HepG2 (cell line): ENCODE measurements at regions not wholly inside any gene's neighbourhood (a gene's known extent, or its start where the extent isn't known, plus 50 kb on each side); places are given as distances from the start of the nearest gene placed in this dataset.

Experiments
- ATAC-seq: fragments of 200-7000 bp; cut with Tn5 transposase; 3 replicates; pipeline ENCODE4 v1.9.1; 2020; ENCODE audit warnings: mild to moderate bottlenecking, moderate library complexity
- BruUV-seq: library from RNA; stranded (reverse); fragments of 400-500 nt; replicated peaks from 2 replicates; lab custom pipeline; 2021; lab: Mats Ljungman, UMichigan
- CTCF ChIA-PET: fragments of 300-600 bp; formaldehyde crosslinking; extraction: SDS; loops from one replicate; lab custom pipeline; 2021; ENCODE audit warnings: low total read pairs, inconsistent platforms, low intra/inter-chr PET ratio; lab: Yijun Ruan, JAX
- POLR2A ChIA-PET: fragments of 350-600 bp; sonication (Branson Sonifier 250); formaldehyde crosslinking; loops from one replicate; lab custom pipeline; 2020; ENCODE audit warnings: antibody characterized with exemption, inconsistent platforms; lab: Yijun Ruan, JAX
- DNase-seq: peaks from one replicate; pipeline ENCODE4 v3.0.0-alpha.2; 2015; ENCODE audit warnings: low spot score
- FAIRE-seq: peaks from 3 replicates; lab custom pipeline; 2011; peaks lifted over from hg19 to GRCh38; lab: Jason Lieb, UNC
- H2AFZ ChIP-seq: one replicate; pipeline ENCODE4 v1.6.1; 2011; ENCODE audit warnings: low read length, inconsistent platforms
- H3K27ac ChIP-seq: fragments of 300-600 bp; 3 replicates; pipeline ENCODE4 v1.8.0; 2011; ENCODE audit warnings: mixed run types, mild to moderate bottlenecking, mixed read lengths, low read length, inconsistent platforms; ENCODE audit not compliant: insufficient read depth; ENCODE audit errors: extremely low read length
- H3K27me3 ChIP-seq, 2 experiments: fragments of 200-600 bp in 1 of 2; 2 replicates in 1 of 2; 3 replicates in 1 of 2; pipeline versions ENCODE4 v1.6.0 to v1.8.0; 2011; ENCODE audit warnings: low read length in 2 of 2, mild to moderate bottlenecking in 2 of 2, moderate library complexity in 2 of 2, inconsistent platforms in 1 of 2; ENCODE audit not compliant: insufficient read depth in 2 of 2, control insufficient read depth in 1 of 2
- H3K36me3 ChIP-seq, 2 experiments: fragments of 200-600 bp in 1 of 2; replicated peaks in 1 of 2; 2 replicates in 1 of 2; 3 replicates in 1 of 2; pipeline versions ENCODE4 v1.5.1 to v1.8.0; 2011; ENCODE audit warnings: low read length in 2 of 2, inconsistent platforms in 1 of 2; ENCODE audit not compliant: insufficient read depth in 2 of 2, control insufficient read depth in 1 of 2
- H3K4me1 ChIP-seq: 2 replicates; pipeline ENCODE4 v1.5.1; 2012; ENCODE audit warnings: low read length, inconsistent platforms; ENCODE audit not compliant: insufficient read depth
- H3K4me2 ChIP-seq: 2 replicates; pipeline ENCODE4 v1.6.0; 2011; ENCODE audit warnings: low read depth, low read length, inconsistent platforms
- H3K4me3 ChIP-seq, 3 experiments: fragments of 200-600 bp in 1 of 3; sonication (generic), shearing (Covaris generic) in 1 of 3; replicated peaks in 1 of 3; 2 replicates each; pipeline ENCODE4 v1.5.1; 2011 to 2016; ENCODE audit warnings: low read length in 3 of 3, inconsistent platforms in 2 of 3, low read depth in 2 of 3, mild to moderate bottlenecking in 2 of 3, control low read depth in 1 of 3, mixed read lengths in 1 of 3; ENCODE audit not compliant: insufficient read depth in 1 of 3
- H3K79me2 ChIP-seq: one replicate; pipeline ENCODE4 v1.6.1; 2011; ENCODE audit warnings: low read length, inconsistent platforms; ENCODE audit not compliant: insufficient read depth
- H3K9ac ChIP-seq: 2 replicates; pipeline ENCODE4 v1.6.0; 2011; ENCODE audit warnings: mild to moderate bottlenecking, low read depth, low read length, inconsistent platforms; ENCODE audit not compliant: insufficient read depth
- H3K9me3 ChIP-seq: 2 replicates; pipeline ENCODE4 v1.5.1; 2012; ENCODE audit warnings: mild to moderate bottlenecking, low read length
- H4K20me1 ChIP-seq: 2 replicates; pipeline ENCODE4 v1.6.0; 2011; ENCODE audit warnings: inconsistent platforms, mild to moderate bottlenecking, low read length, moderate library complexity; ENCODE audit not compliant: insufficient read depth
- BATF2 ChIP-seq: sonication (generic); formaldehyde crosslinking; IDR thresholded peaks from 2 replicates; pipeline ENCODE4 v1.8.0; 2022; ENCODE audit warnings: mild to moderate bottlenecking, missing genetic modification reagents, moderate library complexity
- CAMTA2 ChIP-seq: sonication (generic); formaldehyde crosslinking; IDR thresholded peaks from 2 replicates; pipeline ENCODE4 v1.4.0; 2020; ENCODE audit warnings: mild to moderate bottlenecking, missing genetic modification reagents, borderline replicate concordance
- DBP ChIP-seq: sonication (generic); formaldehyde crosslinking; IDR thresholded peaks from 2 replicates; pipeline ENCODE4 v1.4.0; 2020; ENCODE audit warnings: missing genetic modification reagents; ENCODE audit errors: not compliant biosample characterization
- DDIT3 ChIP-seq: sonication (generic); formaldehyde crosslinking; IDR thresholded peaks from 2 replicates; pipeline ENCODE4 v1.4.0; 2020; ENCODE audit warnings: mild to moderate bottlenecking, missing genetic modification reagents
- EEA1 ChIP-seq: sonication (generic); formaldehyde crosslinking; IDR thresholded peaks from 2 replicates; pipeline ENCODE4 v1.5.1; 2020; ENCODE audit warnings: mild to moderate bottlenecking, missing genetic modification reagents, borderline replicate concordance
- FOXC1 ChIP-seq: sonication (generic); formaldehyde crosslinking; IDR thresholded peaks from 2 replicates; pipeline ENCODE4 v1.8.0; 2022; ENCODE audit warnings: mild to moderate bottlenecking, missing genetic modification reagents, borderline replicate concordance
- ISX ChIP-seq: sonication (generic); formaldehyde crosslinking; conservative IDR thresholded peaks from 2 replicates; pipeline ENCODE4 v1.5.0; 2020; ENCODE audit warnings: missing genetic modification reagents
- KAT7 ChIP-seq: IDR thresholded peaks from 2 replicates; pipeline ENCODE4 v1.6.1; 2018; ENCODE audit warnings: borderline replicate concordance, missing compliant biosample characterization
- MTF2 ChIP-seq: sonication (generic); formaldehyde crosslinking; IDR thresholded peaks from 2 replicates; pipeline ENCODE4 v1.5.0; 2020; ENCODE audit warnings: missing genetic modification reagents, borderline replicate concordance
- NR2C2 ChIP-seq: sonication (generic); formaldehyde crosslinking; IDR thresholded peaks from 2 replicates; pipeline ENCODE4 v1.4.0; 2020; ENCODE audit warnings: missing genetic modification reagents, mild to moderate bottlenecking, moderate library complexity, borderline replicate concordance
- SIX4 ChIP-seq: sonication (generic); formaldehyde crosslinking; IDR thresholded peaks from 2 replicates; pipeline ENCODE4 v1.4.0; 2020; ENCODE audit warnings: missing genetic modification reagents
- TRAFD1 ChIP-seq: sonication (generic); formaldehyde crosslinking; IDR thresholded peaks from 2 replicates; pipeline ENCODE4 v1.5.1; 2020; ENCODE audit warnings: missing genetic modification reagents, mild to moderate bottlenecking, borderline replicate concordance
- ZBTB21 ChIP-seq: sonication (generic); formaldehyde crosslinking; IDR thresholded peaks from 2 replicates; pipeline ENCODE4 v1.4.0; 2020; ENCODE audit warnings: missing genetic modification reagents
- ZEB1 ChIP-seq: IDR thresholded peaks from 2 replicates; pipeline ENCODE4 v1.6.1; 2012; ENCODE audit warnings: mild to moderate bottlenecking, low read depth, inconsistent platforms; ENCODE audit not compliant: insufficient replicate concordance
- ZNF225 ChIP-seq: sonication (generic); formaldehyde crosslinking; IDR thresholded peaks from 2 replicates; pipeline ENCODE4 v1.4.0; 2020; ENCODE audit warnings: mild to moderate bottlenecking, missing genetic modification reagents
- ZNF24 ChIP-seq: fragments of 450-650 bp; IDR thresholded peaks from 2 replicates; pipeline ENCODE4 v1.6.1; 2017; ENCODE audit warnings: antibody characterized with exemption, mild to moderate bottlenecking
- ZNF543 ChIP-seq: sonication (generic); formaldehyde crosslinking; IDR thresholded peaks from 2 replicates; pipeline ENCODE4 v1.4.0; 2020; ENCODE audit warnings: mild to moderate bottlenecking, missing genetic modification reagents
- ZNF724P ChIP-seq: sonication (generic); formaldehyde crosslinking; IDR thresholded peaks from 2 replicates; pipeline ENCODE4 v1.8.0; 2022; ENCODE audit warnings: missing genetic modification reagents, borderline replicate concordance
- WGBS: methylation state at CpG from one replicate; pipeline ENCODE4 v1.1.6; 2017; ENCODE audit warnings: low lambda C conversion rate; 5-methylcytosine and 5-hydroxymethylcytosine counted together
- in situ Hi-C: cut with HindIII; loops from 2 replicates; pipeline ENCODE4 v1.10.0; 2017; ENCODE audit warnings: low pct_unique_long_range_greater_than_20kb; ENCODE audit not compliant: extremely low pct_ligation_motif_present
- intact Hi-C: fragments of 100-400 bp; cut with micrococcal nuclease; formaldehyde crosslinking; loops from one replicate; pipeline ENCODE4 v1.10.0; 2022; ENCODE audit not compliant: unreplicated experiment

- Histone ChIP-seq H3K36me3 (no peaks in the 10 kb centered on the region), H3K9ac (no peak overlapping the region), H3K9me3 (no peaks in the 10 kb centered on the region), H3K4me3 (no peak overlapping the region), H2AFZ (no peak overlapping the region), H3K4me1 (no peaks in the 10 kb centered on the region), H3K27me3 (0 out of 5 replicates have a peak, but pooled peaks cover 0 to 1% of the 10 kb centered on the region in 2 experiments), H3K27ac (no peak overlapping the region), H4K20me1 (no peaks in the 10 kb centered on the region), H3K79me2 (no peaks in the 10 kb centered on the region), H3K4me2 (no peak overlapping the region)
- CTCF ChIA-PET, result no interaction called here
- POLR2A ChIA-PET, result no interaction called here
- no peak for ATAC-seq
- in situ Hi-C loops (no loop called here), intact Hi-C loops (no loop called here)
- no TSS peak for BruUV-seq
- DNase-seq, result no peak
- no peak for TF ChIP-seq MTF2 (CRISPR knock-in tag)
- TF ChIP-seq FOXC1 (CRISPR knock-in tag), result no peak
- TF ChIP-seq ISX (CRISPR knock-in tag), result no peak
- no peak for TF ChIP-seq TRAFD1 (CRISPR knock-in tag)
- TF ChIP-seq ZNF543 (CRISPR knock-in tag), result no peak
- no peak for TF ChIP-seq ZEB1
- FAIRE-seq, result no peak
- 15% methylated on average over 6 of the region's 6 CpGs for WGBS
Observed at GRCh38 chr15:93170329-93170728, 81.3 kb upstream of the RGMA start.

- Histone ChIP-seq H3K4me1 (no peaks in the 10 kb centered on the region), H3K79me2 (no peaks in the 10 kb centered on the region), H3K9me3 (no peaks in the 10 kb centered on the region), H3K27ac (no peak overlapping the region), H3K4me2 (no peak overlapping the region), H4K20me1 (no peaks in the 10 kb centered on the region), H3K4me3 (no peak overlapping the region), H3K9ac (no peak overlapping the region), H3K27me3 (peaks cover 3 to 5% of the 10 kb centered on the region in 2 experiments; a peak in 2 of 5 replicates), H3K36me3 (no peaks in the 10 kb centered on the region), H2AFZ (no peak overlapping the region)
- in situ Hi-C loops (no loop called here), intact Hi-C loops (no loop called here)
- no TSS peak for BruUV-seq
- ATAC-seq, result no peak
- FAIRE-seq, result no peak
- WGBS, result 0% methylated on average over 2 of the region's 2 CpGs
- DNase-seq, result no peak
- CTCF ChIA-PET, result no interaction called here
- POLR2A ChIA-PET, result no interaction called here
- TF ChIP-seq ZBTB21 (no peak), SIX4 (CRISPR knock-in tag) (no peak), DBP (no peak), EEA1 (CRISPR knock-in tag) (no peak), NR2C2 (CRISPR knock-in tag) (no peak), ZNF724P (CRISPR knock-in tag) (no peak), CAMTA2 (CRISPR knock-in tag) (no peak), BATF2 (no peak), ZNF24 (no peak), KAT7 (CRISPR knock-in tag) (no peak), DDIT3 (no peak), ZNF225 (CRISPR knock-in tag) (no peak)
Observed at GRCh38 chr15:93168910-93169309, 79.9 kb upstream of the RGMA start.
